Neural crest cell (in vitro differentiated cells): ENCODE measurements at regions not wholly inside any gene's neighbourhood (a gene's known extent, or its start where the extent isn't known, plus 50 kb on each side); places are given as distances from the start of the nearest gene placed in this dataset.
A peak's percentile ranks its signal among the peaks of the same experiment; 100 is the strongest.

Source experiments
- DNase-seq: peaks from one replicate; pipeline ENCODE4 v3.0.0; 2021; ENCODE audit warnings: low read depth, mixed read lengths, low spot score
- H3K27ac Mint-ChIP-seq: one replicate; pipeline ENCODE4 v1.8.0; 2021; ENCODE audit warnings: mild to moderate bottlenecking, mixed read lengths; ENCODE audit not compliant: unreplicated experiment
- H3K27me3 Mint-ChIP-seq: 2 replicates; pipeline ENCODE4 v1.8.0; 2021; ENCODE audit warnings: low read depth, mild to moderate bottlenecking, mixed read lengths
- H3K36me3 Mint-ChIP-seq: 2 replicates; pipeline ENCODE4 v1.8.0; 2021; ENCODE audit warnings: low read depth, mild to moderate bottlenecking, mixed read lengths
- H3K4me1 Mint-ChIP-seq: 2 replicates; pipeline ENCODE4 v1.8.0; 2021; ENCODE audit warnings: mixed read lengths
- H3K4me3 Mint-ChIP-seq: one replicate; pipeline ENCODE4 v1.8.0; 2021; ENCODE audit warnings: mild to moderate bottlenecking, mixed read lengths
- H3K9me3 Mint-ChIP-seq: 2 replicates; pipeline ENCODE4 v1.8.0; 2021; ENCODE audit warnings: mixed read lengths
- TF ChIP-seq, protein P1 (sequence below): fragments of 200-600 bp; sonication (generic); conservative IDR thresholded peaks from 2 replicates; pipeline ENCODE4 v1.5.0; 2021; ENCODE audit warnings: antibody characterized with exemption, mild to moderate bottlenecking

DNA sequence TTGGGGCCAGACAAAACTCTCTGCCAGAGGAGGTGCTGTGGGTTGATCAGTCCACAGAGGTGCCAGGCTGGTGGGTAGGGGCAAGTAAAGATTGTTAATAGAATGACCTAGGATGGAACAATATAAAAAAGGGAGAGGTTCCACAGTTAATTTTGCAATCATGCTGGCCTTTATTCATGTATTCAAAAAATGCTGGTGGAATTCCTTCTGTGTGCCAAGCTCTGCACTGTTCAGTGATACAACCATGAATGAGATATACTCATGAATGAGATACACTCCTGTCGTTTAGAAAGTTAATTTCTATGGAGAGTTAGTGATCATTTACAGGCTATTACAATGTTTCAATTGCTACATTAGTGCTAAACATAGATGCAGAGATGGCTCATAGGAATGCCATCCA, 252.6 kb upstream of the RMST start:
- no peak overlapping the region for H3K4me3 Mint-ChIP-seq

DNA sequence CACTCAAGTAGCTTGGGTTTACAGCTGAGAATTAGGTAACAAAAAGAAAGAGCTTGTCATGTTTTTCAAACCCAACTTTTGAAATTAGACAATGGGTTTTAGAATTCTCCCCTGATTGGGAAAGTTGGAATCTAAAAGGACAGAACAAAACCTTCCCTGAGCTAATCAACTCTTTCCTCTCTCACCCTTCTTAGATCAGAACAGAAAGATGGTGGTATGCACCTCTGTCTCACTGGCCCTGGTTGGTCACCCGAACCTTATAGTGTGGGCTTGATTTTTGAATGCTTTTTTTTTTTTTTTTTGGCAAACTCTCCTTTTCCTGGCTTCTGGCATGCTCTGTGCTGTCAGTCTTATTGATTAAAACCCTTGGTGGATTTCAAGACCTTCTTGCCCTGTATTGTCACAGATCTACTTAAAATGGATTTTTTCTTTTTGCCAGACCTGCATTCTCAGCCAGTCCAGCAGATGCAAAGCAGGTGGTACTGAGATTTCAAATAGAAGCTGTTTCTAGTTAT, 251.1 kb upstream of the RMST start:
- Mint-ChIP-seq H3K36me3 (peaks cover 5% of the 10 kb centered on the region), H3K27ac (no peak overlapping the region), H3K4me3 (peak overlapping the region; percentile 16), H3K9me3 (peaks cover 5% of the 10 kb centered on the region), H3K4me1 (peaks cover 43% of the 10 kb centered on the region), H3K27me3 (no peaks in the 10 kb centered on the region)
- DNase-seq: no peak
- TF ChIP-seq, protein P1, sequence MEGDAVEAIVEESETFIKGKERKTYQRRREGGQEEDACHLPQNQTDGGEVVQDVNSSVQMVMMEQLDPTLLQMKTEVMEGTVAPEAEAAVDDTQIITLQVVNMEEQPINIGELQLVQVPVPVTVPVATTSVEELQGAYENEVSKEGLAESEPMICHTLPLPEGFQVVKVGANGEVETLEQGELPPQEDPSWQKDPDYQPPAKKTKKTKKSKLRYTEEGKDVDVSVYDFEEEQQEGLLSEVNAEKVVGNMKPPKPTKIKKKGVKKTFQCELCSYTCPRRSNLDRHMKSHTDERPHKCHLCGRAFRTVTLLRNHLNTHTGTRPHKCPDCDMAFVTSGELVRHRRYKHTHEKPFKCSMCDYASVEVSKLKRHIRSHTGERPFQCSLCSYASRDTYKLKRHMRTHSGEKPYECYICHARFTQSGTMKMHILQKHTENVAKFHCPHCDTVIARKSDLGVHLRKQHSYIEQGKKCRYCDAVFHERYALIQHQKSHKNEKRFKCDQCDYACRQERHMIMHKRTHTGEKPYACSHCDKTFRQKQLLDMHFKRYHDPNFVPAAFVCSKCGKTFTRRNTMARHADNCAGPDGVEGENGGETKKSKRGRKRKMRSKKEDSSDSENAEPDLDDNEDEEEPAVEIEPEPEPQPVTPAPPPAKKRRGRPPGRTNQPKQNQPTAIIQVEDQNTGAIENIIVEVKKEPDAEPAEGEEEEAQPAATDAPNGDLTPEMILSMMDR: no peak

More for the DNA sequence above, 252.6 kb upstream of the RMST start:
- DNase-seq: no peak
- Mint-ChIP-seq H3K4me1 (peaks cover 32% of the 10 kb centered on the region), H3K9me3 (peaks cover 15% of the 10 kb centered on the region), H3K36me3 (peaks cover 15% of the 10 kb centered on the region), H3K27ac (no peak overlapping the region), H3K27me3 (no peaks in the 10 kb centered on the region)
- TF ChIP-seq, protein P1: no peak

DNA sequence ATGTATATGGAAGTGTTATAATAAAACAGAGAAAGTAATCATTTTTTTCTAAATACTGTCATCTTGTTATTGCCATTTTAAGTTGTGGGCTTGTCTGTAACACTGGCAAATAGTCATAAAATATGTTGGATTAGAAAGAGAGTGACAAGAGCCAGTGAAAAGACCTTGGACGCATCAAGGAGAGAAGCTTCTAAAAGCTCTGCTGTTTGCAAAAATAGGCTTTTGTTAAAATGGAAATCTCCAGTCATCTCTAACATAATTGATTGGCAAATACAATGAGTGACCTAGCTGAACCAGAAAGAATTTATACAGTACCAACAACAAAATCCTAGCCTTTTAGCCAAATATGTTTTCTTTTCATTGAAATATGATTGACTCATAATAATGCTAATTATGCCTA, 245.8 kb upstream of the RMST start:
- Mint-ChIP-seq H3K9me3 (no peaks in the 10 kb centered on the region), H3K27me3 (no peaks in the 10 kb centered on the region), H3K36me3 (no peaks in the 10 kb centered on the region), H3K27ac (no peak overlapping the region), H3K4me1 (peaks cover 43% of the 10 kb centered on the region), H3K4me3 (no peak overlapping the region)
- no peak for DNase-seq
- TF ChIP-seq, protein P1: no peak

DNA sequence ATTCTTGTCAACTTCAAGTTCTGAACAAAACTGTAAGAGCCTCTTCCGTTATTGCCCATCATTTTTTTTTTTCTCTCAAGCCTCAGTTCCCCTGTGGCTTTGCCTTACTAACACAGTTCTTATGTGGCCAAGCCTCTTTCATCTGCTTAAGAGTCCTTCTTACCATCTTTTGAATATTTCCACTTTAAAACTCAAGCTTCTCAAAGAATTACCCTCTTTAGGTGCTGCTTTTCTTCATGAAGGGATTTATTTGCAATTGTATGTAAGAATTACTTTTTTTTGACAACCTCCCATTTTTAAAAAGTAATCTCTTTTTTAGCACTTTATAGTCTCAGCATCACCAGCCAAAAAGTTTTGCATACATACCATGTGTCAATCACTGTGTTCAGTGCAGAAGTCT, 240.2 kb upstream of the RMST start:
- Mint-ChIP-seq H3K4me1 (peaks cover 11% of the 10 kb centered on the region), H3K9me3 (no peaks in the 10 kb centered on the region), H3K4me3 (no peak overlapping the region), H3K27me3 (no peaks in the 10 kb centered on the region), H3K36me3 (peaks cover 3% of the 10 kb centered on the region), H3K27ac (no peak overlapping the region)
- no peak for DNase-seq
- TF ChIP-seq, protein P1: no peak

DNA sequence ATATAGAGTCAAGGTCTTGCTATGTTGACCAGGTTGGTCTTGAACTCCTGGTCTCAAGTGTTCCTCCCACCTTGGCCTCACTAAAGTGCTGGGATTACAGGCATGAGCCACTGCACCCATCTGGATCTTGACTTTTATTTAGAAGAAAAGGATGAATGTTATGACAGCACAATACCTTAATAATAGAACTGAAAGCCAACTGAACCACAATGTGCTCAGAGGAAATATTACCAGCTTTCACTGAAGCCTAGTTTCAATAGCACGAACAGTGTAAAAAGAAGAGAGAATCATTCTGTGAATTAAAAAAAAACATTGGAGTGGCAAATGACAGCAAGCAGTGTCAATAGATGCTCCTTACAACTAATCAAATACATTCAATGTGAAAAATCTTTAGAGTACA, 239.2 kb upstream of the RMST start:
- H3K27me3 Mint-ChIP-seq: no peaks in the 10 kb centered on the region
- TF ChIP-seq, protein P1: no peak
- DNase-seq: no peak

More for the DNA sequence above, 239.2 kb upstream of the RMST start:
- Mint-ChIP-seq H3K4me3 (no peak overlapping the region), H3K36me3 (peaks cover 6% of the 10 kb centered on the region), H3K4me1 (peaks cover under 1% of the 10 kb centered on the region), H3K9me3 (peaks cover 2% of the 10 kb centered on the region), H3K27ac (no peak overlapping the region)
